Small intestine (tissue), 7 donors: ENCODE measurements at regions not wholly inside any gene's neighbourhood (a gene's known extent, or its start where the extent isn't known, plus 50 kb on each side); places are given as distances from the start of the nearest gene placed in this dataset.

ENCODE experiments used
- DNase-seq, 2 donors: peaks; one replicate each; pipeline versions ENCODE4 v3.0.0 to v3.0.0-alpha.2; 2013
- FAIRE-seq: peaks from 2 replicates; lab custom pipeline; 2012; peaks lifted over from hg19 to GRCh38; lab: Jason Lieb, UNC
- H3K27ac ChIP-seq, 3 donors: one replicate each; pipeline ENCODE4 v1.5.1; 2013; ENCODE audit warnings: low read length in 2 of 3, mild to moderate bottlenecking in 2 of 3, control low read depth in 1 of 3, inconsistent platforms in 1 of 3, low read depth in 1 of 3, moderate library complexity in 1 of 3
- H3K27me3 ChIP-seq, 3 donors: one replicate each; pipeline ENCODE4 v1.6.1; 2013; ENCODE audit warnings: low read length in 3 of 3, inconsistent platforms in 1 of 3; ENCODE audit not compliant: control insufficient read depth in 3 of 3, insufficient read depth in 3 of 3
- H3K36me3 ChIP-seq, 3 donors: one replicate each; pipeline ENCODE4 v1.6.1; 2013; ENCODE audit warnings: low read length in 3 of 3, inconsistent platforms in 1 of 3, low read depth in 1 of 3, mild to moderate bottlenecking in 1 of 3, moderate library complexity in 1 of 3; ENCODE audit not compliant: control insufficient read depth in 3 of 3, insufficient read depth in 2 of 3
- H3K4me1 ChIP-seq, 3 donors: one replicate each; pipeline ENCODE4 v1.6.1; 2013; ENCODE audit warnings: low read length in 2 of 3, inconsistent platforms in 1 of 3, low read depth in 1 of 3, mild to moderate bottlenecking in 1 of 3, moderate library complexity in 1 of 3; ENCODE audit not compliant: control insufficient read depth in 3 of 3, insufficient read depth in 2 of 3
- H3K4me3 ChIP-seq, 3 donors: one replicate each; pipeline ENCODE4 v1.5.1; 2013; ENCODE audit warnings: low read length in 3 of 3, control low read depth in 1 of 3, inconsistent platforms in 1 of 3, low read depth in 1 of 3, mild to moderate bottlenecking in 1 of 3, moderate library complexity in 1 of 3
- H3K9me3 ChIP-seq, 2 donors: one replicate each; pipeline ENCODE4 v1.6.1; 2013; ENCODE audit warnings: low read depth in 1 of 2, low read length in 1 of 2; ENCODE audit not compliant: control insufficient read depth in 2 of 2, insufficient read depth in 1 of 2
- WGBS, 3 donors: extraction: QIAGEN DNeasy Blood & Tissue Kit; methylation state at CpG; one replicate each; pipeline ENCODE4 v1.1.7; 2013; 5-methylcytosine and 5-hydroxymethylcytosine counted together
- donor health status: healthy with polysubstance abuse.
- donor health status: control.
- donor health status: control.
- donor health status: Bipolar disorder and iron deficiency.
- donor health status: healthy.

DNA sequence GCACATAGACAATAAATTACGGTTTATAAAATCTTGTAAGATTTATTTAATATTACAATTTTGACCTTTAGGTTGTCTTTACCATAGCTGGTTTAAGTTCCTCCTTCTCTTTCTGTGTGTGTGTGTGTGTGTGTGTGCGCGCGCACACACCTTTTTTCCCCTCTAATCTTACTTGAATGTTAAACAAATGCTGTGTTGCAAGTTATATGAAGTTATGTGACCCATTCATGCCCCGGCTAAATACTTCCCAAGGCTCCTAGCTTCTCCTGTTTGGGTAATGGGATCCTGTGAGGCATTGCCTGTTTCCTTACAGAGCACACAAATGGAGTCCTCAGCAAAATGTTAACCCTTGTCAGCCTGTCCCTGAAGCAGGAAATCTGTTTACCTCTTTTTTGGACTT lies 125.6 kb upstream of the ZNF608 start:
- H3K36me3 ChIP-seq, result no peaks in the 10 kb centered on the region
- peaks cover 0 to 4% (median 0%) of the 10 kb centered on the region in 3 donors for H3K4me1 ChIP-seq
- no peak overlapping the region for H3K4me3 ChIP-seq
- H3K27me3 ChIP-seq, result no peaks in the 10 kb centered on the region
- 89 to 96% (median 94%) methylated on average over 5 of the region's 5 CpGs for WGBS, 3 donors
- H3K27ac ChIP-seq, result no peak overlapping the region
- H3K9me3 ChIP-seq, result no peaks in the 10 kb centered on the region
- DNase-seq (no peak), FAIRE-seq (no peak)

DNA sequence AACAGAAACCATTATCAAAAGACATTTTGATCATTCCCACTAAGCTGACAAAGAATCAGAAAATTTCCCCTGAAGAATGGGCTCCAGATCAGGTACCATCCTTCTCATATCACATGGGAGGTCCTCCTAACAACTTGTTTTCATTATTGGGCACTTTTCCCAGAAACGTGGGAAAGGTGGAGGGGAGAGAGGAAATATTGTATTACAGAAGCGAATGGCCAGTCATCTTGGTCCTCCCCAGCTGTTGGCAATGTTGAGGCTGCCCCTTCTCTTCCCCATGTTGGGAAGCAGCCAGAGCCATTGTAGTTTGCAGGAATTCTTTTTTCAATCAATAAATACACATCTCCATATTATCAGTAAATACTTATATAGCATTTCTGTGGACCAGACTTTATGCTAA lies 126.2 kb upstream of the ZNF608 start:
- FAIRE-seq, result no peak
- WGBS, 3 donors, result 58 to 68% (median 63%) methylated on average over 2 of the region's 2 CpGs
- Histone ChIP-seq H3K9me3 (no peaks in the 10 kb centered on the region), H3K27ac (no peak overlapping the region), H3K36me3 (no peaks in the 10 kb centered on the region), H3K4me3 (no peak overlapping the region), H3K4me1 (peaks cover 0 to 7% (median 0%) of the 10 kb centered on the region in 3 donors), H3K27me3 (no peaks in the 10 kb centered on the region)
- no peak for DNase-seq

DNA sequence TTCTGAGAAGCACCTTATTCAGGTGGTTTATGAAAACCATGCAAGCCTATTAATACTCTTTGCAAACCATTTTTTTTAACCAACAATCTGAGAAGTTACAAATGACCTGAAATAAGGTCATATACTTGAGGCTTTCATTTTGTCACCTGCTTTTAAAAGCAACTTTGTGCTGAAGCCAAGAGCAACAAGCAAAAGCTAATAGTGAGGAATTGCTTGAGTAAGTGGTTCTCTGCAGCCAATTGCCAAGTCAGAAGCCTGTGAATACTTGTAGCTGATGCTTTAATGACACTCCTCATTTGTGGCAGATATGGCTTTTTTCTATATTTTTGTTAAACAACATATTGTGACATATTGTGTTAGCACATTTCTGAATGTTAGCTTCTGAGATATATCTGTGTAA lies 126.7 kb upstream of the ZNF608 start:
- no peaks in the 10 kb centered on the region for H3K27me3 ChIP-seq
- no peak overlapping the region for H3K27ac ChIP-seq
- DNase-seq, result no peak
- peaks cover 0 to 7% (median 0%) of the 10 kb centered on the region in 3 donors for H3K4me1 ChIP-seq
- no peaks in the 10 kb centered on the region for H3K9me3 ChIP-seq
- H3K4me3 ChIP-seq, result no peak overlapping the region
- H3K36me3 ChIP-seq, result no peaks in the 10 kb centered on the region
- FAIRE-seq, result no peak

DNA sequence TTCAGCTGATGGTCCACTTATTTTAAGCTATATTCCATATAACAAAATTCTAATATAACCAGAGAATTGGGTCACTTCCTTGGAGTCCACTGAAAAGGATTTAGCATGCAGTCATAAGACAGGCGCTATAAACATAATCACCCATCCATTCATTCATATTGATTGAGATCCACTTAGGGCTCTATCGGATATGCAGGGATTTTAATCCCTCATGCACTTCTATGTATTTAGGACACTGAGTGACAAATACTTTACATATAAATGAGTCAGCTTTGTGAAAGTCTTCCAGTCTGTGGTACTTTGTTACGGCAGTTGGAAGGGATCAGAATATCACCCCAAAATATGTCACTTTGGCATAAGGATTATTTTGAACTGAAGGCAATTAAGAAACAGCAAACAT lies 127.3 kb upstream of the ZNF608 start:
- WGBS, 3 donors, result 95 to 99% (median 96%) methylated on average over 3 of the region's 3 CpGs
- H3K36me3 ChIP-seq, result no peaks in the 10 kb centered on the region
- H3K27ac ChIP-seq, result no peak overlapping the region
- peaks cover 0 to 7% (median 0%) of the 10 kb centered on the region in 3 donors for H3K4me1 ChIP-seq
- no peak overlapping the region for H3K4me3 ChIP-seq
- H3K9me3 ChIP-seq, result no peaks in the 10 kb centered on the region
- DNase-seq (no peak), FAIRE-seq (no peak)
- no peaks in the 10 kb centered on the region for H3K27me3 ChIP-seq

DNA sequence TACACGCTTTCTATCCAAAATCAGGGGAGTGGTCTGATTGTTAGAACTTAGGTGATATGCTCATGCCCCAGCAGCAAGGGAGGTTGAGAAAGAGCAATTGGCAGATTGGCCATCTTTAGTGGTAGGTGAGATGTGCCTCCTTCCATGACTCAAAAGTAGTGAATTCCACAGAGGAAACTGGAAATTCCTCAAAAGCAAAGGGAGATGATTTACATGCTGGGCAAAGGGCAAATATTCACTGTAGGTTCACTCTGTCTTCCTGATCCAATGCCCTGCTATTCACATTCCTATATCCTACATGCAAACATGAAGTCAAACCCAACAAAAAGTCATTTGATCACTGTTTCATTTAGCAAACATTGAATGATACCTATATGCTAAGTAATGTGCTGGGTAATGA lies 130.1 kb upstream of the ZNF608 start:
- Histone ChIP-seq H3K4me1 (peaks cover 0 to 15% (median 0%) of the 10 kb centered on the region in 3 donors), H3K36me3 (no peaks in the 10 kb centered on the region), H3K27me3 (no peaks in the 10 kb centered on the region), H3K9me3 (no peaks in the 10 kb centered on the region), H3K27ac (no peak overlapping the region), H3K4me3 (no peak overlapping the region)
- 87 to 98% (median 97%) methylated on average over 1 of the region's 1 CpG for WGBS, 3 donors
- FAIRE-seq (no peak), DNase-seq (peak in 1 of 2 donors; percentile 55)

DNA sequence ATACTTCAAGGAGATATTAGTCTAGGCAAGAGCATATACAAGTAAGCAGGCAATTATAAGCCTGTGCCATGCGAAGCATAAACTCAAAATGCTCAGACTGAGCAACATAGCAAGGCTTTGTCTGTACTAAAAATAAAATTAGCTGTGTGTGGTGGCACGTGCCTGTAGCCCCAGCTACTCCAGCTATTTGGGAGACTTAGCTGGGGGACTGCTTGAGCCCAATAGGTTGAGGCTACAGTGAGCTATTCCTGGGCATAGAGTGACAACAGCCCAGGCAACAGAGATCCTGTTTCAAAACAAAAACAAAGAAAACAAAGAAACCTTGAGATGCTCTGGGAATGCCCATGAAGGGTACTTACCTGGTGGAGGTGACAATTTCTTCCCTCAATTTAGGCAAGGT lies 130.5 kb upstream of the ZNF608 start:
- Histone ChIP-seq H3K4me3 (no peak overlapping the region), H3K27me3 (no peaks in the 10 kb centered on the region), H3K9me3 (no peaks in the 10 kb centered on the region), H3K4me1 (peaks cover 0 to 18% (median 0%) of the 10 kb centered on the region in 3 donors), H3K27ac (no peak overlapping the region), H3K36me3 (no peaks in the 10 kb centered on the region)
- 82 to 83% (median 83%) methylated on average over 2 of the region's 2 CpGs for WGBS, 3 donors
- no peak for DNase-seq
- no peak for FAIRE-seq

DNA sequence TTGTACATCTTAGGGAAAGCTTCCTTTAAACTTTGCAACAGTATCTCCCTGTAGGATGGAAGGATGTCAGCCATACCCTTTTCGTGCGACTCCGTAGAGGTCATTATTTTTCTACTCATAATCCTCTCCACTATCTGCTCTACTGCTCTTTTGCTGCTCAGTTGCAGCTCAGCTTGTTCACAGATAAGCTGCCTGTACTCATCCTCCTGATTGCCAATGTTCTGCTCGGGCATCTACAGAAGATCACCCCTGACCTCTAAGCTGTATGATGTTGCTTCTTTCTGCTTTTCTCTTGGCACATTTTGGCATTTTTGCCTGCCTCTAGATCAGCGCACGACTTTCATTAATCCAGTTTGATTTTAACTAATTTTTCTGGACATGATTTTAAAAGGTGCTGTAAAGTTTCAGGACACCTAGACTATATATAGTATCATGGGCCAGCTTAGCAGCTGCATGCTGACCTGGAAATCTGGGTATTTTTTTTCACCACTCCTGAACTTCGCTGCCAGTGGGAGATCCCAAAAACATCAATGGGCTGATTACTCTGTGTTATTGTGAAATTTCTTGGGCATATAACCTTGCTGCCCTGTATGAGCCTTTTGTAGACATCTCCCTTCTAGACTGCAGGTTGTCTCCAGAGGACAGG lies 131.2 kb upstream of the ZNF608 start:
- no peak overlapping the region for H3K4me3 ChIP-seq
- H3K27ac ChIP-seq, result no peak overlapping the region
- FAIRE-seq (no peak), DNase-seq (no peak)
- peaks cover 0 to 18% (median 0%) of the 10 kb centered on the region in 3 donors for H3K4me1 ChIP-seq
- H3K27me3 ChIP-seq, result no peaks in the 10 kb centered on the region
- 93 to 97% (median 94%) methylated on average over 7 of the region's 7 CpGs for WGBS, 3 donors
- no peaks in the 10 kb centered on the region for H3K9me3 ChIP-seq
- no peaks in the 10 kb centered on the region for H3K36me3 ChIP-seq

DNA sequence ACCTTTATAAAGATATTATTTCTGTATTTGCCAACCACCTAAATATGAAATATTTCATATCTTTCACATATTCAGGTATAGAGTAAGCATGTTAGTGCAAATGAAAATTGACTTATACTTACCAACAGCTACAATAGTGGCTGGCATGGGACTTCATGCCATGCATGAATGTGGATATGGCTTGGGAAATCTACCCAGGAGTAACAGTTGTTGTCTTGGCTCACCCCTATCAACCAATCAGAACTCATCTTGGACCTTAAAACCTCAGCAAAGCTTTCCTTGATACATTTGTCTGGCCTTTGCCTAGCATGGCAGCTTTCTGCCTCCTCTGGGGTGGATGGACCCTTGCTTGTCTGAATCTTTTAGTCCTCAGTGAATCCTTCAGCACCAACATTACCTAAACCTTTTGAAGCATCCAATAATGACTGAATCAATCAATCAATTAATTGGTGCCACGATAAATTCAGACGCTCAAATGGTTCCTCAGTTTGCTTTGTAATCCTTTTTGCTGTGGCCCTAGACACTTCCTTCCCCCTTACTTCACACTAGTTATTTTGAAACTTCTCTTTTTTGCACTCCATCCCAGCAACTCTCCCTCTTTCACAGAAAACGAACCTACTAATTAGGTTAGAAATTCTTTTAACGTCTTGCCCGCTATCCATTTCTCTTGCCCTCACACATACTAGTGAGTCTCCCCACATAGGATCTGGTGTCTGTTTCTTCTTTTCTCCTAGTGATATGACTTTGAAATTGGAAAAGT lies 132.3 kb upstream of the ZNF608 start:
- Histone ChIP-seq H3K27ac (no peak overlapping the region), H3K27me3 (no peaks in the 10 kb centered on the region), H3K36me3 (no peaks in the 10 kb centered on the region), H3K4me1 (peaks cover 0 to 22% (median 0%) of the 10 kb centered on the region in 3 donors), H3K9me3 (no peaks in the 10 kb centered on the region), H3K4me3 (no peak overlapping the region)
- DNase-seq, result no peak
- no peak for FAIRE-seq
- WGBS, 3 donors, result 80 to 93% (median 82%) methylated on average over 5 of the region's 5 CpGs
